ENCODE measurements at regions not wholly inside any gene's neighbourhood (a gene's known extent, or its start where the extent isn't known, plus 50 kb on each side); places are given as distances from the start of the nearest gene placed in this dataset.

- no peak for DNase-seq (ENCODE audit: low spot score)
Measured at GRCh38 chr9:105921057-105921726, 226.9 kb downstream of the TMEM38B start.

GRCh38 chr9:105928416-105928815, 234.1 kb downstream of the TMEM38B start:
- DNase-seq (ENCODE audit: low spot score): no peak

- DNase-seq (ENCODE audit: low spot score): peak; percentile 17
Measured at GRCh38 chr9:105930011-105930627, 235.8 kb downstream of the TMEM38B start.

GRCh38 chr9:105932276-105932675, 237.9 kb downstream of the TMEM38B start:
- peak; percentile 83 for DNase-seq (ENCODE audit: low spot score)

GRCh38 chr9:105950448-105950847, 256.1 kb downstream of the TMEM38B start:
- DNase-seq (ENCODE audit: low spot score): no peak

- no peak for DNase-seq (ENCODE audit: low spot score)
Measured at GRCh38 chr9:105950894-105951293, 256.6 kb downstream of the TMEM38B start.

- DNase-seq (ENCODE audit: low spot score): no peak
Measured at GRCh38 chr9:105954517-105954916, 260.2 kb downstream of the TMEM38B start.

- DNase-seq (ENCODE audit: low spot score): no peak
Measured at GRCh38 chr9:105957830-105958229, 263.5 kb downstream of the TMEM38B start.

GRCh38 chr9:105958587-105958986, 264.2 kb downstream of the TMEM38B start:
- DNase-seq (ENCODE audit: low spot score): peak; percentile 58

GRCh38 chr9:105959531-105959930, 265.2 kb downstream of the TMEM38B start:
- DNase-seq (ENCODE audit: low spot score): peak; percentile 19

GRCh38 chr9:105963343-105964099, 269.2 kb downstream of the TMEM38B start:
- DNase-seq (ENCODE audit: low spot score): peak; percentile 66

GRCh38 chr9:105964156-105964555, 269.8 kb downstream of the TMEM38B start:
- no peak for DNase-seq (ENCODE audit: low spot score)

- no peak for DNase-seq (ENCODE audit: low spot score)
Measured at GRCh38 chr9:105966834-105967233, 272.5 kb downstream of the TMEM38B start.

GRCh38 chr9:105967248-105967647, 272.9 kb downstream of the TMEM38B start:
- no peak for DNase-seq (ENCODE audit: low spot score)

GRCh38 chr9:105967797-105968196, 273.5 kb downstream of the TMEM38B start:
- DNase-seq (ENCODE audit: low spot score): peak; percentile 89

GRCh38 chr9:105968811-105969466, 274.6 kb downstream of the TMEM38B start:
- DNase-seq (ENCODE audit: low spot score): no peak

GRCh38 chr9:105969636-105970035, 275.3 kb downstream of the TMEM38B start:
- no peak for DNase-seq (ENCODE audit: low spot score)

- DNase-seq (ENCODE audit: low spot score): no peak
Measured at GRCh38 chr9:105971986-105972385, 277.6 kb downstream of the TMEM38B start.

- DNase-seq (ENCODE audit: low spot score): no peak
Measured at GRCh38 chr9:105972466-105973204, 278.3 kb downstream of the TMEM38B start.

GRCh38 chr9:105973951-105974351, 279.6 kb downstream of the TMEM38B start:
- no peak for DNase-seq (ENCODE audit: low spot score)

- DNase-seq (ENCODE audit: low spot score): no peak
Measured at GRCh38 chr9:105975886-105976645, 281.7 kb downstream of the TMEM38B start.

All from pons (tissue), 1 donor.